ENCODE measurements at regions not wholly inside any gene's neighbourhood (a gene's known extent, or its start where the extent isn't known, plus 50 kb on each side); places are given as distances from the start of the nearest gene placed in this dataset.
"Not testable (repeated sequence)": the region's sequence is repeated elsewhere in the genome, so short reads cannot be mapped to it uniquely, and the experiment has no call there.

GRCh38 chr5:7274203-7274602 lies 121.7 kb upstream of the ADCY2 start:
- no peak for DNase-seq (ENCODE audit: low read depth in 2 of 2)

- DNase-seq (ENCODE audit: low read depth in 2 of 2) = not testable (repeated sequence)
Observed at GRCh38 chr5:7289634-7290033, 106.3 kb upstream of the ADCY2 start.

GRCh38 chr5:7297821-7298220 lies 98.1 kb upstream of the ADCY2 start:
- DNase-seq (ENCODE audit: low read depth in 2 of 2) = not testable (repeated sequence)

- not testable (repeated sequence) for DNase-seq (ENCODE audit: low read depth in 2 of 2)
Observed at GRCh38 chr5:7299731-7300130, 96.2 kb upstream of the ADCY2 start.

- not testable (repeated sequence) for DNase-seq (ENCODE audit: low read depth in 2 of 2)
Observed at GRCh38 chr5:7305000-7305674, 90.8 kb upstream of the ADCY2 start.

GRCh38 chr5:7306556-7306955 lies 89.4 kb upstream of the ADCY2 start:
- not testable (repeated sequence) for DNase-seq (ENCODE audit: low read depth in 2 of 2)

- not testable (repeated sequence) for DNase-seq (ENCODE audit: low read depth in 2 of 2)
Observed at GRCh38 chr5:7307709-7308108, 88.2 kb upstream of the ADCY2 start.

- not testable (repeated sequence) for DNase-seq (ENCODE audit: low read depth in 2 of 2)
Observed at GRCh38 chr5:7309715-7310114, 86.2 kb upstream of the ADCY2 start.

GRCh38 chr5:7310656-7311055 lies 85.3 kb upstream of the ADCY2 start:
- DNase-seq (ENCODE audit: low read depth in 2 of 2) = not testable (repeated sequence)

GRCh38 chr5:7315118-7315517 lies 80.8 kb upstream of the ADCY2 start:
- no peak for DNase-seq (ENCODE audit: low read depth in 2 of 2)

- DNase-seq (ENCODE audit: low read depth in 2 of 2) = no peak
Observed at GRCh38 chr5:7317751-7318150, 78.2 kb upstream of the ADCY2 start.

- no peak for DNase-seq (ENCODE audit: low read depth in 2 of 2)
Observed at GRCh38 chr5:7320701-7321301, 75.1 kb upstream of the ADCY2 start.

GRCh38 chr5:7321724-7322123 lies 74.2 kb upstream of the ADCY2 start:
- DNase-seq (ENCODE audit: low read depth in 2 of 2) = no peak

GRCh38 chr5:7324919-7325318 lies 71.0 kb upstream of the ADCY2 start:
- DNase-seq (ENCODE audit: low read depth in 2 of 2) = no peak

GRCh38 chr5:7325975-7326913 lies 69.7 kb upstream of the ADCY2 start:
- DNase-seq (ENCODE audit: low read depth in 2 of 2) = no peak

- no peak for DNase-seq (ENCODE audit: low read depth in 2 of 2)
Observed at GRCh38 chr5:7329141-7329540, 66.8 kb upstream of the ADCY2 start.

GRCh38 chr5:7329712-7330111 lies 66.2 kb upstream of the ADCY2 start:
- no peak for DNase-seq (ENCODE audit: low read depth in 2 of 2)

- no peak for DNase-seq (ENCODE audit: low read depth in 2 of 2)
Observed at GRCh38 chr5:7330256-7330655, 65.7 kb upstream of the ADCY2 start.

- DNase-seq (ENCODE audit: low read depth in 2 of 2) = no peak
Observed at GRCh38 chr5:7331131-7331530, 64.8 kb upstream of the ADCY2 start.
